GM18951 (cell line): ENCODE measurements at regions not wholly inside any gene's neighbourhood (a gene's known extent, or its start where the extent isn't known, plus 50 kb on each side); places are given as distances from the start of the nearest gene placed in this dataset.

Experiments used
- POLR2A ChIP-seq: IDR thresholded peaks from 4 replicates; pipeline ENCODE4 v1.6.1; 2011; ENCODE audit warnings: mild to moderate bottlenecking; ENCODE audit not compliant: insufficient read length, insufficient read depth; ENCODE audit errors: extremely low read depth
- in situ Hi-C: fragments of 300-500 bp; cut with MboI; formaldehyde crosslinking; loops from one replicate; pipeline ENCODE4 v1.12.0; 2022; ENCODE audit warnings: low sequenced_read_pairs, mixed read lengths, inconsistent platforms; ENCODE audit not compliant: unreplicated experiment

DNA sequence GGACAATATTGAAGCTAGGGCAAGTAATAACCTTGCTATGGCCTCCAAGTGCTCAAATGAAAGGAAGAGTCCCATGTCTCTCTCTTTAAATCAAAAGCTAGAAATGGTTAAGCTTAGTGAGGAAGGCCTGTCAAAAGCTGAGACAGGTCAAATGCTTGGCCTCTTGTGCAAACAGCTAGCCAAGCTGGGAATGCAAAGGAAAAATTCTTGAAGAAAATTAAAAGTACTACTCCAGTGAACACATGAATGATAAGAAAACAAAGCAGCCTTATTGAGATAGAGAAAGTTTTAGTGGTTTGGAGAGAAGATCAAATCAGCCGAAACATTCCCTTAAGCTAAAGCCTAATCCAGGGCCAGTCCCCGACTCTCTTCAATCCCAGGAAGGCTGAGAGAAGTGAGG, 84.1 kb upstream of the PLEKHA5 start:
- TF ChIP-seq POLR2A: no peak
- in situ Hi-C loops: no loop called here

DNA sequence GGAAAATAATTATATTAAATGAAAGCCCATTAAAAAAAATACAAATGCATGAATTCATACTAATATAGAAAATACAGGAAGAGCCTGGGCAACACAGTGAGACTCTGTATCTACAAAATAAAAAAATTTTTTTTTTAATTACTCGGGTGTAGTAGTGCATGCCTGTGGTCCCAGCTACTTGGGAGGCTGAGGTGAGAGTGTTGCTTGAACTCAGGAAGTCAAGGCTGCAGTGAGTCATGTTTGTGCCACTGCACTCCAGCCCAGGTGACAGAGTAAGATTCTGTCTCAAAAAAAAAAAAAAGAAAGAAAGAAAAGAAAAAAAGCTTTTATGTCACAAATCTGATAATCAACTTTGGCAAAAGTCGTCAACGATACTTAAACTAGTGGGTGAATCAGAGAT, 80.6 kb upstream of the PLEKHA5 start:
- no peak for TF ChIP-seq POLR2A
- in situ Hi-C loops: no loop called here

DNA sequence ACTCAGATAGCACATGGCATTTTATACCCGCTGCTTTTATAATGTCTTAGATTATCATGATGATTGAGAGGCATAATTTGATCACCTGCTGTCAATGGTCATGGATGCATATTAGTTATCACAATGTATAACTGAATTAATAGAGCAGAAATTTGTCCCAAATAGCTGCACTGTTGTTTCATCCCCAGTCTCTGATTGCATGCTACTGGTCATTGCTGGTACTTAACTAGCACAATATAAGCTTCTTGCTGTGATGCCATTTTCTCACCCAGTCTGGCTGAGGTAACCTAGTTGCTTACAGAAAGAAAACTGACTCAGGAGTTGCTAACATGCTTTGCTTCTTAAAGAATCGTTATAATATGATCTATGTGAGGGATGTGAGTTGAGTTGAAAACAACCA, 76.8 kb upstream of the PLEKHA5 start:
- in situ Hi-C loops: no loop called here
- TF ChIP-seq POLR2A: no peak

DNA sequence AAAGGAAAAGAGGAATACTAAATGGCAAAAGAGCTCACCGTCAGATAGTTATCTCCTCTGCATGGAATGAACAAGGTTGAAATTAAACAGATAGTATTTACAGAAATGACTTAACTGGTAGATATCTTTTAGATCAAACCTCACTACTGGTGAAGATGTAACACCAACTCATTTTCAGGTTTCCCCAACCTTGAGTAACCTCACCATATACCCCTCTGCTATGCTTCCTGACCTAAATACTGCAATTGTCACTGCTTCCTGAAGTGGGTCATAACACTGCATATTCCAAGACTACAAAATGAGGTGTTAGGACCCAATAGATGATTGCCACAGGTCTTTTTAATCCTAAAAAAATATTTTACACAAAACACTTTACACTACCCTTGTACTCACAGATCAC, 76.3 kb upstream of the PLEKHA5 start:
- in situ Hi-C loops: no loop called here
- no peak for TF ChIP-seq POLR2A

DNA sequence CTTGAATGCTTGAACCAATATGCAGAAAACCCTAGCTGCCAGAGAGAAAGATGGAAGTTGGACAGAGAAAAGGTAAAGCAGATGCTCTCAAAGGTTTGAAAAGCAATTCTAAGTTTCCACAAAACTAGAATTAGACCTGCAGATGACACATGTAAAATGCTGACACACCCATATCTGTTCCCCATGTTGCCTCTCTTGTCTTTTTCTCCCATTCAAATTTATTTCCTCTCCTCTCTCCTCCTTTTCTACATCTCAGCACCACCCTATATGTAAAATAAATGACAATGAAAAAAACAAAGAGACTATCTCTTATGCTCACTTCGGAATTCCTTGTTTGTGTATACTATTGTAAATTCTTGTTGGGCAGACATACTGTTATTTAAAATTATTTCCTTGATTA, 75.5 kb upstream of the PLEKHA5 start:
- no peak for TF ChIP-seq POLR2A
- in situ Hi-C loops: no loop called here

DNA sequence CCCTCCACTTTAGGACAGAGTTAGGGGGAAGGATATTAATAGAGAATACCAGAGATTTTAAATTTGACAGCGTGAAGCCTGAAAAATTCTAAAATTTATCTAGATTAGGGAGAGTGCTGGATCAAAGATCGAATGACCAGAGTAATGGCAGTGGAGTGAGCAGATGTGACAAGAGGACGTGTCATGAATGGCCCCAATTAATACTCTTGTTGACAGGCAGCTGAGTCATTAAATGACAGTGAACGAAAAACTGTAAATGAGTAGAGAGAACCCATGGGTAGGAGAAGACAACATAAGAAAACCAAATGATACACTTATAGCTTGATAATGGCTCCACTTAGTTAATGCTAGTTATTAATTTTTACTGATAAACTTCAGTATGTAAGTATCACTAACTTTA, 73.9 kb upstream of the PLEKHA5 start:
- no peak for TF ChIP-seq POLR2A
- in situ Hi-C loops: no loop called here

DNA sequence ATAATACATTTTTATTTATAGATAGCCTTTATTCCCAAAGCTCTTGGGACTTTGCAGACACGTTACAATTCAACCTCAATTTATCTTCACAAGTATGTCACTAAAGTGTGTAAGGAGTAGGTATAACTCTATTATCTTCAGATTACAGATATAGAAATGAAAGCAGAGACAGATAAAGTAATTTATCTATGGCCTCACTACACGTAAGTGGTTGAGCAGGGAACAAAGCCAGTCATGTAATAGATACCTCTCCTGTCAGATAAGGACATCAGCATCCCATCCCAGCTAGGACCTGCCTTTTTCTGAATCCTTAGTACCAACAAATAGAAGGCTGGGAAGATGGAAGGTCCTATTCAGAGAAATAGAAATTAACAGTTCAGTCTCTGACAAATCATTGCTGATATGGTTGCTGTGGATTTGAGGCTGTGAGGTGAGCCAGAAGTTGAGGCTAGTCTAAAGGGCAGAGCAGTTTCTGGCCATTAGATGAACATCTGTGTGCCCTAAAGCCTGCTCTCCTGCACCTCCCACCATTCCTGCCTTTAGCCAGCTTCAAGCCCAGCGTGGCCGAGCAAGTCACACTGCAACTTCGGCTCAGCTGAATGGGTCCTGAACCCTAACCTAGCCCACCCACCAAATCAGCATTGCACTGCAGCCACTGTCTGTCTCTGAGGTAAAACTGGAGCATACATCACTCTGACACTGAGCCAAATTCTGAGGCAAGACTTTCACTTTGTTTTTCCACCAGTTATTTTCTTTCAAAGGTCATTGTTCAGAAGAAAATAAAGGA, 71.1 kb upstream of the PLEKHA5 start:
- in situ Hi-C loops: no loop called here
- TF ChIP-seq POLR2A: no peak

DNA sequence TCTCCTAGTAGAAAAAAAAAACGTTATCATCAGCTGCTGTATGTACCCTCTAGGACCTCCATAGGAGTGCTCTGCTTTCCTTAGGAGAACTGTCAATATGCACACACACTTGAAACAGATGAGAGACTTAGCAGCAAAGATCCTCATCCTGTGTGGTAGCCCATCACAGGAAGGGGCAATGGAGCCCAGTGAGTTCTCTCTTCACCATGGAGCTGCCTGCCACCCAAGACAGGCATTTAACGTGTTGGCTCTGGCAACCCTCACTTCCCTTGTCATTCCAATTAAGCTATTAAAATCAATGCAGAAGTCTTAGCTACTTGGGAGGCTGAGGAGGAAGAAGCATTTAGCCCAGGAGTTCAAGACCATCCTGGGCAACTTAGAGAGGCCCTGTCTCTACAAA, 64.8 kb upstream of the PLEKHA5 start:
- in situ Hi-C loops: no loop called here
- no peak for TF ChIP-seq POLR2A

DNA sequence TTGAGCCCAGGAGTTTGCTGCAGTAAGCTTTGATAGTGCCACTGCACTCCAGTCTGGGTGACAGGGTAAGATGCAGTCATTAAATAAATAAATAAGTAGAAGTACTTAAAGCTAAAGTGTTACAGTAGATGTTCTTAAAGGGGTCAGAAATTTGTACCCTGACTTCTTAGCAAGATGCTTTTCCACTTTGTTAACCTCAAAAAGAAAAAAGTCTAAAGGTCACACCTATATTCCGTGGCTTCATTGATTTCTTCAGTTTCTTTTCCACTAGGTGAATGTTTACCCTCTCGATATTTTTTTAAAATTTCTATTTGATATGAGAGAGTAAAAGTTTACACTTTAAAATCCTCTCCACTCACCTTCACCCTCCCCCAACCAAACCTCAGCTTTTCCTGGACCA, 64.3 kb upstream of the PLEKHA5 start:
- in situ Hi-C loops: no loop called here
- no peak for TF ChIP-seq POLR2A

DNA sequence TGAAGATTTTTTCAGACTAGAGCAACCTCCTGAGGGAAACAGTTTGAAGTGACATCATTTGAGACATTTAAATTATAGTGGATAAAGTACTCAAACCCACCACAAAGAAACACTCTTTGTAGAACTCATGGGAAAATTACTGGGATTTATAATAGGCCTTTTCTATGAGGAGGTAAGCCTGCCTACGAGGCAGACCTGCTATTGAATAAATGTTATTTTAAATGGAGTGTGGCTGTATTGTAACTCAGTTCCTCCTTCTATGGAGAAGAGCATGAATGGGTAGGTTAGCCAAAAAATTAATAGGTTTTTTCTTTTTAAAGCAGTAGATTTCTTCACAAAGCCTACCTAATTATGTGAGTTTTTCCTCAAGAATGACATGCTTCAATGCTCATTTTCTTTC, 63.7 kb upstream of the PLEKHA5 start:
- in situ Hi-C loops: no loop called here
- TF ChIP-seq POLR2A: no peak

DNA sequence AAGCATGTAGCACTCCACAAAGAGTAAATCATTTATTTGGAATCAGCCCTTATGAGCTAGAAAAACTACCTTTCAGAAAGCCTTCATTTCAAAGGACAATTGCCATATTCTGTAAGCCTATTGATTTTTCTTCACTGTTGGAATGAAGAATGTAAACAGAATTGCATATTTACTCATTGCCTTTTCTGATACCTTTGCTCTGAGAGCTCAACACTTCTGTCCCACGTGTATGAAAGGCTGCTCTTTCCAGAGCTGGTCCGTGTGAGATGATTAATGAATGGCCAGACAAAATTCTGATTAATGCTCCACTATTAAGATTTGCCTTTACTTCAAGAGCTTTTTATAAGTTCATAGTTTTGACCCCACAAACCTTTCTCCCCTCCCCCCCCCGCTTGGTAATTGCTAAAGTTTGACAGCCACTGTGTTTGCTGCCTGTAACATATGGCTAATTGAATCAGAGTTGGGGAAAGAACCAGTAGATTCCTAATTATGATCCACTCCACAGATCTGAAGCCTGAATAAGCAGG, 63.0 kb upstream of the PLEKHA5 start:
- no peak for TF ChIP-seq POLR2A
- in situ Hi-C loops: no loop called here

DNA sequence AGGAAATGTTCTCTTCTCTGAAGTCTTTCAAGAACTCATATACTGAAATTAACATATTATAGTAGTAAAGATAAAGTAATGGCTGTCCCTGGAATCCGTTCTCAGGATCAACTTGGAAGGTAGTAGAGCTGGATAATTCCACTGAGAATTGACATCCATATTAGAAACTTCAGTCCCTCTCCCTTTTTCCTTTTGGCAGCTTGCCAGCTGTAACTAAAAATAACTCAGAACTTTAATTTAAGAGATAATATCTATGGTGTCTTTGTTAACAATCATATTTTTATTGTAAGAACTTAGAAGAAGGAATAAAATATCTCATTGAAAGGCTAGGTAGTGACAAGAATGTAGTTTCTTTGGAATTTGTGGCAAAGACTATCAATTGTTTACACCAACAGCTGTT, 61.4 kb upstream of the PLEKHA5 start:
- in situ Hi-C loops: no loop called here
- no peak for TF ChIP-seq POLR2A

DNA sequence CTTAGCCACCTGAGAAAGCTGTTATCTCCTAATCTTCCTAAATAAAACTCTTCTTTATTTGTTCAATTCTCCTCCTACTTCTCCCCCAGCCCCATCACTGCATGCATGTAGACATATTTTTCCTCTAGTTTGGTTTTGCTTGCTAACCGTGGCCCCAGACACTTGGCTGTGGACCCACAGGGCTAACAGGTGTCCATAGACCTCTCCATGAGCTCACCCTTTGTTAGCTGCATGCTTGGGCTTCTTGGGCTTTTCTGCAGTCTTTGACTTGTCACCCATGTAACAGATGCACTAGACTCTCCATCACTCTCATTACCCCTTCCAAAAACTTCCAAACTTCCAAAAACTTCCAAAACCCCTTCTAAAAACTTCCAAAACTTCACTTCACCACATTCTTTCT, 59.2 kb upstream of the PLEKHA5 start:
- in situ Hi-C loops: no loop called here
- TF ChIP-seq POLR2A: no peak

DNA sequence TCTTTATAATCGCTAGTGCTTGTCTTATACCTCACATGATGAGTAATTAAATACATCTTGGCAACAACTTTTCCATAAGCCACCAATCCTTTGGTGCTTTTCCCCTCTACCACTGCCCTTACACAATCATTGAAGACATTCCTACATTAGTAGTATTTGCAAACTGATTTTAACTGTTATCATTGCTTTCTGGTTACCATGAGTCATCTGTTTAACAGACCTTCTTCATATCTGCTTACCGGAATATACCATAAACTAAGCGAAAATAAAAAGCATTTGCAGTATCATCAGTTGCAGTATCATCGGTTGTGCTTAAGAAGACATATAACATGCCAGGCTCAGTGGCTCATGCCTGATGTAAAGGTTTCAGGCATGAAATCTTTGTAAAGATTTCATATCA, 54.8 kb upstream of the PLEKHA5 start:
- in situ Hi-C loops: no loop called here

More for the DNA sequence above, 54.8 kb upstream of the PLEKHA5 start:
- TF ChIP-seq POLR2A: no peak
